Tongue (tissue), 1 donor: ENCODE measurements at regions not wholly inside any gene's neighbourhood (a gene's known extent, or its start where the extent isn't known, plus 50 kb on each side); places are given as distances from the start of the nearest gene placed in this dataset.
A peak's percentile ranks its signal among the peaks of the same experiment; 100 is the strongest.

Experiments used
- DNase-seq: peaks from one replicate; pipeline ENCODE4 v3.0.0-alpha.2; 2015

DNA sequence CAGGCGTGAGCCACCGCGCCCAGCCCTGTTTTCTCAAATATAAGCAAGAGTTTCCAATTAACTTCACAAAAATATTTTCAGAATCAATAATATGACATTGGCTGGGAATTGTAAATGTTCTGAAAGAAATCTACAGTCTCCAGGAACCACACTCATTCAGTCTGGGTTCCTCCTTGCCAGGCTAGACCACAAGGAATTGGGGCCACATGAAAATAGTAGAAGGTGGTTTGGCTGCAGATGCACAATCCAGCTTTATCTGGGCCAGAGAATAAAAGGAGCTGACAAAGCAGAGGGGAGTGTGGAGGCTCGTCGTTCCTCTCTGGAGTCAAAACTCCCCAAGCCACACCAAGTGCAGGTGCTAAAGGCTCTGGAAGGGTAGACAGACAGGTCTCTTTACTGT lies 92.0 kb upstream of the OSMR start:
- DNase-seq = no peak

DNA sequence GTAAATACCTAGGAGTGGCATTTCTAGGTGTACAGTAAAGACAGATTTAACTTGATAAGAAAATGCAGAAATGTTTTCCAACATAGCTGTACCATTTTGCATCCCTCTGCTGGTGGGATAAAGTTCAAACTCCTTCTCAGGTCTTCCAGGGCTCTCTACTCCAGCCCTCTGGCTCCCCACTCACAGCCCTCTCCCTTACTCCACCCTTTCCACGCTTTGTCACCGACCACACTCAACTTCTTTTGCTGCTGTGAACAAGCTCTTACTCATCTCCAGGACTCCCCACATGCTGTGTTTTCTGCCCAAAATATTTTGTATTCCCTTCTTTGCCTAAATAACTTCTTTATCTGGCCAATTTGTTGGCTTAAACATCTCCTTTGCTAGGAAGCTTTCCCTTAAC lies 90.6 kb upstream of the OSMR start:
- no peak for DNase-seq

DNA sequence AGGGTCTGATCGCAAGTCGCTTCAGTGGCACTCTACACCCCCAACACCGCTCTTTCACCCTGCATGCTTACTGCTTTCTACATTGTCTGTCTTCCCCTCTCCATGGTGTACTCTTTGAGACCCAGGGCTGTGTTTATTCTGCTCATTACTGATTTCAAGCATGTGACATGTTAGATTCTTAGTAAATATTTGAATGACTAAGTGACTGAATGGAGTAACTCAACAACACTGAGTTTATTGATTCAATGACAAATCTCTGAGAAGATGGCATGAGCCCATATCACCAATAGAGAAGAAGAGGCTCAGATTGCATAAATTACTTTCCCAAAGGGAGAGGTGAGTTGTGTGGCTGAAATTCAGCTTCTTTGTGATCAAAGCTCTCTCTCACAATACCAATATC lies 89.7 kb upstream of the OSMR start:
- no peak for DNase-seq

DNA sequence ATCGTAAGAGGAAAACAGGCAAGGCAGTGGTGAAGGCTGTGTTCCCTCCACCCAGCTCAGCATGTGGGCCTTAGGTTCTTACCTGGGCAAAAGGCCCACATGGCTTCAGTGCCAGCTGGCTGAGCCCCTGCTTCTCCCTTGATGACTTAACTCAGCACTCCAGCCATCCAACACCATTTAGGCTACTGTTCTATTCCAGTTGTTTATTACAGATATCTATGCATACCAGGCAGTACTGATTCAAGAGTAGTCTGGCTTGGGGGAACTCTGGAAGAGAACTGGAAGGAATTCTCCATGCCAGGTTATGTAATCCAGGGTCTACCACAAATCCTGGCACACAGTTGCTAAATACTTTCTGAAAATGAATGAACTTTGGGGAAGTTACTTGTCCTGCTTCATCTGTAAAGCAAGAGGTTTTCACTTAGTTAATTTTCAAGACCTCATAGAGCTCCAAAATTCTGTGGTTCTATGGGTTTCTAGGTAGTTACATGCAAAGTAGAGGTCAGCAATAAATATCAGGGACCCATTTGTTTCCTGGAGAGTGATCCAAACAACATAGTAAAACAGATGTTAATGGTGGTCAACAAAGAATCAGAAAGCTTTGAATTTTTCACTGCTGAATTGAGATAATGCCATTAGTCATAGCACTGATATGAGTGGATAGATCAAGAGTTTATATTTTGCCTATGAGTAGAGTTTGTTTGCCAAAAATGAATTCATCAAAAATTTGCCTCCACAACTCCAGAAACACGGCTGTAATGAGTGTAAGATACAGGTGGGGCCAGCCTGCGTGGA lies 88.2 kb upstream of the OSMR start:
- no peak for DNase-seq

DNA sequence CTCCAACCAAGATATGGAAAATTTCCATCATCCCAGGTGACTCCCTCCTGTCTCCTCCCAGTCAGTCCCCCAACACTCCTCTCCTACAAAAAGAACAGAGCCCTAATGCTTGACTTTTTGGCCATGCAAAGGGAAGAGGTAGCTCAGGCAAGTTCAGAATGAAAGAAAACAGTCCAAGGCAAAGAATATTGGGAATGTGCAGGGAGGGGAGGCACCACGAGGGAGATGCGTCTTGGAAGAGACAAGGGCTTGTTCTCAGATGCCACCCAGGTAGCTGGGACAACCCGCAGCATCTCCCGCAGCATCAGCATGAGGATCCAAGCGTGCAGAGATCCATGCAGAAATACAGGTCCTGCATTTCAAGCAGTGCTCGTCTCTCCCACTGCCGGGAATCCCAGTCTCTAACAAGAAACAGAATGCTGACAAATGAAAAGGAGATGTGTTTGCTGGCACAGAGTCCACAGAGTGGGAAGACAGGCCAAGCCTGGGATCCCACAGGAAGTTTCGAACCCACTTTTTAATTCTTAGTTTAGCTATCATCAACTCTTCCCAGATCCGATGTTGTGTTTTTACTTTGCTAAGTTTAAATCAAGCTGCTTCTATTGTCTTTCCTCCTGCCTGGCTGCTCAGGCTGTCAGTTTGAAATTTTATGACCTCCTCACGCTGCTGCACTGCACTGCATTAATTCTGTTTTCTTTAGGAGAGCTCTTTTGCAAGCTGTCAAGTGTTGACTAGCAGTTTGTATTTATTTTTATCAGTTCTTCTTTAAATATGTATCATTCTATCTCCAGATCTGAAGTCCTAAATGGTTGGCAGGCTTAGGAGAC lies 86.8 kb upstream of the OSMR start:
- peak; percentile 86 for DNase-seq

DNA sequence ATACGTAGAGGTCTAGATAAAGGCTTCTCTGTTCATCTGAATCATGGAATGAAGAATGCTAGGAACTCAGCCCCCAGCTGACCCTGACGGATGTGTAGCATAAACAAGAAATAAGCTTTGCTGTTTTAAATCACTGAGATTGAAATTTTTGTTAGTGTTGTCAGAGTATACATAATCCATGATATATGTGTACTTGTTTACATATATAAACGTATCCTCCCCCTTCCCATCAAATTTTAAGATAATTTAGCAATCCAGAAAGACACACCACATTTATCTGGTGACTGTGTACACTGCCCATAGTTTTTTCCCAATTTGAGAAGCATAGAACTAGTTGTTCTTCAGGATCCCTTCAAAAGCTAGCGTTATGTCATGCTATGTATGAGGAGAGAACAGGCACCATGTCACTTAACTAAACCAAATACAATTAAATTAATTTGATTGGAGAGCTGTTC lies 80.8 kb upstream of the OSMR start:
- DNase-seq = no peak

DNA sequence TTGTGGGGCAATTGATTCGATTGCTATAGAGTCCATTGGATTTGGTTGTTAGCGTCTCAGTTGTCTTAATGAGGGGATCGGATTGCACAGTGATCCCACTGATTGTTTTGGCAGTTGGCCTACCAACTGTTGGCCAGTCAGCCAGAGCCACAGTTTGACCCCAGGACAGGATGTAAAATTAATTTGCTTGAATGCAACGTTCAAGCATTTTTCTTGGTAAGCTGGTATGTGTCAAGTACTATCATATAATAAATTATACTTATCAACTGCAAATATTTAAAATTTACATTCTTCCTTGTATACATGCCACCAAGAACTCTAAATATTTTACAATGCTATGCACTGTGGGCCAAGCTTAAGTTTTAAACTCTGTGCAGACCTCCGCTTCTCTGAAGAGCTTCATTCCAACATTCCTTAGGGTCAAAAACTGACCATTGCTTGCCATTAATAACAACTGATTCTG lies 80.4 kb upstream of the OSMR start:
- no peak for DNase-seq

DNA sequence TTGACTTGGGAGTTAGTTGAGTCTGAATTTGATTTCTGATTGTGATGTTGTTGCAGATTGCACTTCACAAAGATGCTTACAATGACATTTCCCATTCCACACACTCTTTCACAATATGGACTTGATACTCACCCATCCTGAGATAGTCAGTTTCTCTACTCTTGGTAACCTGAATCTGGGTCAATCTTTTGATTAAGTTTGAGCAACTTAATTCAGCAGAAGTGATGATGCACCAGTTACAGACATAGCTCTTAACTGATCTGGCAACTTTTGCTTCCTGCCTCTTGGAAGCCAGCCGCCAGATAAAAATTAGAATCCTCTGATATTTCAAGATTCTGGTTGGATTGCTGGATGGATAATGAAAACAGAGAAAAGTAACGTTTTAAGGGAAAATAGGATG lies 79.7 kb upstream of the OSMR start:
- no peak for DNase-seq

DNA sequence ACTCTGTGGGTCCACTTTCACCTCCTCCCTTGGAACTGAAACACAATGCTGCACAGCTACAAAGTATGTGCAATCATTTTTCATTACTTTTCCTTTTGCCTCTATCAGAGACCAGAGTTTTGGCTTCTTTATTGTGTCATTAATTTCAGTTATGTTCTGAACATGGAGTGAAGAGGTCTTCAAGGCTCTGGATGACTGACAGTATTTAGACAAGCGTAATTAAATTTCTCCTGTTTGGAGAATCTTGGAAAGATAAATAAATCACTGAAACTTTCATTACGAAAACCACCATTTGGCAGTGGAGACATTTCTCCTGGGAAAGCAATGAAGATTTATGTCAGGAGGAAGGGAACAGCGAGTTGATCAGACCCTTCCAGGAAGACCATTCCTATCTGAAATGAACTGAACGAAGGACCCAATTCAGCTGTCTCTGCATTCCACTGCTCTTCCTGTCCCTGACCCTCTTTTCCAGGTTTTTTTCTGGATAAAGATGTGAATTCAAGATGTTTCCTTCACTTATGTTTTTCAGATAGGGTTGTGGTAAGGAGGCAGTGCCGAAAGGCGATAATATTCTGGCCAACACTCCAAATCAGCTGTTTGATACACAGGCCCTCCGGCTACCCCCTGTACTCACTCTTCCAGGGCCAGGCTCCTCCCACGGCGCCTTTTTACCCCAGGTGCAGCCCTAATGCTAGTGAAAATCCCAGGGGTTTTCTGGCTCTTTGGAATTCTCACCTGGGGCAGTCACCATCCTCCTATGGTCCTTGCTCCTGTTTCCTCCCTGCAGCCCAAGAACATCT lies 77.2 kb upstream of the OSMR start:
- no peak for DNase-seq

DNA sequence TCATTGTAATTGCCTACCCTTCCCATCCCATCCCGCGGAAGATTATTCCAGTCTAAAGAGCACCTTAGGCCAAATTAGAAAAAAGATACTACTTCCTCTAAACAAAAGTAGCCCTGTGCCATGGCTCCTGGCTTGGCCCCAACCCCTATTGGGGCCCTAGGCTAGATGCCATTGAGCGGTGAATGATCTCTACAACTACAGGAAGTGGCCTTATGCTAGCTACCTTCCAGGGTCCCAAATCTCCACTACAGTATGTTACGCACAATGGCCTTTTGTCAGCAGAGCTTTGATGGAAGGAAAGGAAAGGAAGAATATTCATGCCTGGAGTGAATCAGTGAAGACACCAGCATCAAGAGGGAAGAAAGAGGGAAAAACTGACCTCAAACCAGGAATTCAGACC lies 73.3 kb upstream of the OSMR start:
- DNase-seq = no peak

DNA sequence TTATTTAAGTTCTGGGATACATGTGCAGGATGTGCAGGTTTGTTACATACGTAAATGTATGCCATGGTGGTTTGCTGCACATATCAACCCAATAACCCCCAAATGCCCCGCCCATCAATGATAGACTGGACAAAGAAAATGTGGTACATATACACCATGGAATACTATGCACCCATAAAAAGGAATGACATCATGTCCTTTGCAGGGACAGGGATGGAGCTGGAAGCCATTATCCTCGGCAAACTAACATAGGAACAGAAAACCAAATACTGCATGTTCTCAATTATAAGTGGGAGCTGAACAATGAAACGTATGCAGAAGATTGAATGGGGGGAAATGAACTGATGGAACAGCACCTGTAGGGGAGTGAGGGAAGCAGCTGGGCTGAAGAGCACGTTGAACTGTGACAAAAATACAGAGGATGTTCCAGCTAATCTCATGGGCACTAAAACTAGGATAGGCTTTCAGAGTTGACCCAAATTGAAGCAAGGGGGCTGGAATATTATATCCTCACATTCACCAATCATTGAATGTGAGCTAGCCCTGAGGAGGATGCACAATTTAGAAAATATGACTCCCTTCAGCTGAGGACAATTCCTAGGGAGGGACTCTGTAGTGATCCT lies 70.5 kb upstream of the OSMR start:
- no peak for DNase-seq

DNA sequence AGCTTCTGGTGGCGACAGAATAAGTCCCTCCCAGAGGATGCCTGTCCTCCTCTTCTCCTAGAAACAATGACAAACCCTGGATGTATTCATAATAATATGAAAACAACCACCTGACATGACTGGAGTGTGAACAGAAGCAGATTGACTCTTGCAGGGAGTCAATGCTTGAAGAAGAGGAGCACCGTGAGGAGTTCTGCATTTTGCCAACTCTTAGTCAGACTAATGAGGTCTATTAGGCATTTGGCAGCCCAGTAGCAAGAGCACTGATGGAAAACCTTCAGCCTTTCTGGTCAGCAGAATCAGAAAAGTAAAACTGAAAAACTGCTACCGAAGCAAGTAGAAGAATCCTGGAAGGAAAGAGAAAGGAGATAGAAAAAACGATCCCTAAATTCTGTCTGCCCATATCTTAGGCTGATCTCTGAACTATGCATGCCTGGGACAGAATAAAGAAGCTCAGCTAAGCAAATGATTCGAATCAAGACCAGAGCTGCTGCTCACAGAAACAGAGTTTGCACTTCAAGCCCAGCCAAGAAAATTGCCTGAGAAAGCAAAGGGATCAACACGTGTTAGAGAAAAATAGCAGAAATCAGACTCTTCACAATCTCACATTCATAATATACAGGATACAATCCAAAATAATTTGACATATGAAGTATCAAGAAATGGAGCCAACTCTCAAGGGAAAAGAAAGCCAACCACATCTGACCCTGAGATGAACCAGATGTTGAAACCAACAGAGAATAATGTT lies 69.5 kb upstream of the OSMR start:
- DNase-seq = peak; percentile 46

DNA sequence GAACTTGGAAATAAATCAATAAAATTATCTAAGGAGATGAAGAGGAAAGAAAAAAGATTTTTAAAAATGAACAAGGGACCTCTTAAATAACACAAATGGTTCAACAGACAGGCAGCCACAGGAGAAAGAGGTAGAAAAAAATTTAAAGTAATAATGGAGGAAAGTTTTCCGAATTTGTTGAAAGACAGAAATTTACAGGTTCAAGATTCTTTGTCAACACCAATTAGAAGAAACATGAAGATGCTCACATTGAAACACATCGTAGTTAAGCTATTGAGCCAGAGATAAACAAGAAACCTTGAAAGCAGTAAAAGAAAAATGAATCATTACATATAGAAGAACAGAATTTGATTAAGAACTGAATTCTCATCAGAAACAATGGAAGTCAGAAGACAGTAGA lies 68.7 kb upstream of the OSMR start:
- DNase-seq = no peak

DNA sequence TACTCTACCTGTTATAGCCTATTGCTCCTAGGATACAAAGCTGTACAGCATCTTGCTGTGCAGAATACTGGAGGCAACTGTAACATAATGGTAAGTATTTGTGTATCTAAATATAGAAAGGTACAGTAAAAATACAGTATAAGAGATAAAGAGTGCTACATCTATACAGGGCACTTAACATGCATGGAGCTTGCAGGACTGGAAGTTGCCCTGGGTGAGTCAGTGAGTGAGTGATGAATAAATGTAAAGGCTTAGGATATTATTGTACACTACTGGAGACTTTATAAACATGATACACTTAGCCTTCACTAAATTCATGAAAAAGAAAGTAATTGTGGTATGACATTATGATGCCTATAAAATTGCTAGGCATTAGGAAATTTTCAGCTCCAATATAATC lies 65.5 kb upstream of the OSMR start:
- DNase-seq = no peak

DNA sequence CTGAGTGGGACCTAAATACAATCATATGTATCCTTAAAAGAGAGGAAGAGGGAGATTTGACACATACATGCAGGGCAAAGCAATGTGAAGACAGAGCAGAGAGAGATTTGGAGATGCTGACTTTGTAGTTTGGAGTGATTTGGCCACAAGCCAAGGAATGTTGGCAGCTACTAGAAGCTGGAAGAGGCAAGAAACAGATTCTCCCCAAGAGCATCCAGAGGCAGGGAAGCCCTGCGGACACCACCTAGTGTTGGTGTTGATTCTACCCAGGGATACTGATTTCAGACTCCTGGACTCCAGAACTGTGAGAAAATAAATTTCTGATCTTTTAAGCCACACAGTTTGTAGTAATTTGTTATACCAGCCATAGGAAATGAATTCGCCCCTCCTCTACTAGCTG lies 64.9 kb upstream of the OSMR start:
- peak; percentile 76 for DNase-seq

DNA sequence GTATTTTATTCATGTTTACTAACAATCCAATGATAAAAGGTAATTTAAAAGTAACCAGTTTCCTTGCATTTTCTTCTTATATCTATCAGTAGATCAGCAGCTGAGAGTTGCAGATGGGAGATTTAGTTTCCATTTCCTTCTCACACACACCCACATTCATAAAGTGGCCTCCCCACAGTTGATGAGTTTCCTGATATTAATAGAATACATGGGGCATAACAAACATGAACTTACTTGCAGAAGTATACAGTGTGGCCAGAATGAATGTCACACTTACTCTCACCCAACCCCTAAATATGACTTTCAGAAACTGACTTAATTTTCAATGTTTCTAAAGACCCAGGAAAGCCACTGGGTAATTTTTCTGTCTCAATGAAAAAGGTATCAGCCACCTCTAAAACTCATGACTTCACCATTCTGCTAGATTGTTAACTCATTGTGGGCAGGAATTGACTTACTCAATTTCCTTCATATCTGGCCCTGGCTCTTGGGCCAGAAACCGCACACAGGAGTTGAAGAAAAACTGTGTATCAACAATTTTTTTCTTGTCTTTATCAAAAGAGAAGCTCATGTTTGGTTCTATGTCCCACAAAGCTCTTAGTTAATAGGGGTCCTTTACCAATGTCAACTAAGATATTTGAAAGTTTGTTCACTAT lies 63.5 kb upstream of the OSMR start:
- no peak for DNase-seq

DNA sequence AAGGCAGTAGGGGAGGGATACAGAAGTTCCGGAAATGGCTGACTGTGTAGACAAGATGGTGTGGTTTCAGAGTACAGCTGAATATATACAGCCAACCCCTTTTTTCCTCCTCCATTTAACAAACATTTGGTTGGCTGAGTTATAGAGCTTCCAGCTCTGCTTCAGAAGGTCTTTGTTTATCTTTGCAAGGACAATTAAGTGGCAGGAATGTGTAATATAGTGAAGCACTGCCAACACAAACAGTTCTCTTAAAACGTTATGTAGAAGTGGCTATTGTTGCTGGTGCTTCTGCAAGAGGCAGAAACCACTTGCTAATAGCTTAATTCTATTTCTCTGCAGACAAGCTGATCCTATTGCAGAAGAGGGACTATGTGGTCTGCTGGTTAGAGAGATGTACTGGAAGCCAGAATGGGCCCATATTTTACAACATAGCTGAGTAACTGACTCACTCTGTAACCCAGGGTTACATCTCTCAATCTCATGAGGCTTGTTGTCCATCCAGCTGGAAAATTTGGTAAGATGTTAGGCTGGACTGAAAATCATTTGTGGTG lies 62.7 kb upstream of the OSMR start:
- DNase-seq = peak; percentile 49

DNA sequence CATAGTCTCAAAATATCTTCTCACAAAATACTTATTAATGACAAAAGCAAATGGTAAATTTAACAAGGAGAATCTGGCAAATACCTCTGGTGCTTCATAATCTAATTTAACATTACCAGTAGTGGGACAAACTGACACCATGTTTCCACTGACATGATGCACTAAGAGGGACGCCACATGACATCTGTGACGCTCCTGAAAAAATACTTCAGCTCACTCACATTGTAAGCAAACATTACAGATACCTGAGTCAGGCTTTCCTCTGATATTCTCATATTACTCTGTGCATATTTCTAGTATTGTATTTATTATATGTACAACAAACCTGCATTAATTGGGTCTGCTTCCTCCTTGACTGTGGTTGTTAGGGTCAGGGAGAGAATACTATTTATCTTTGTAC lies 56.7 kb upstream of the OSMR start:
- no peak for DNase-seq

DNA sequence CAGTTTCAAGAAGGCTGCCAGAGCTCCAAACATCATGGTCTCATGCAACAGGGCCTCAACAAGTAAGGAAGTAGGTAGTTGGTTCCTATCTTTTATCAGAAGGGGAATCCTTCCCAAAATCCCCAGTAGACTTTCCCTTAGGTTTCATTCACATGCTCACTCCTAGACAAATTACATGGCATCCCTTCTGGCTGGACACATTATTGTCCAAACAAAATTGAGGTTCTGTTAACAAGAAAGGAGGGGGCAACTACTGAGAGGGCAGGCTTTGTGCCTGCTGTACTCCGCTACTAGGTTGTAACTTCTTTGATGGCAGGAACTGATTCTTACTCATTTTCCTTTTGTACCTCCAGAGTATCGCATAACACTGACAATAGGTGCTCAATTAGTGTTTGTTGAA lies 56.0 kb upstream of the OSMR start:
- no peak for DNase-seq

DNA sequence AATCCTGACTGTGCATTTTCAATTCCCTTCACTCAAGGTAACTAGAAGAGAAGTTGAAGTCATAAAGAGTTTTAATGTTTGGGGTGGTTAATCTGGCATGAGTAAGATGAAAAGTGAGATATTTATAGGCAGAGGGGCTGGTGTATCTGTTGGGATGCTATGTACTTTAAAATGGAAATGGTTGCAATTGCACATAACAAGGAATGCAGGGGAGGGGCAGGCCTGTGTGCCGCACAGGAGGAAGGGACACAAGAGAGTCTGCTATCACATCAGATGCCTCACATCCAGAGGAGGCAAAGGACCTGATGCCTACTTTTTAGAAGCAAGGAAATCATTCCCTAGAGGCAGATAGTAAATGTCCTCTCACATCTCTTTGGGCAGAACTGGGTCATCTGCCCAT lies 55.5 kb upstream of the OSMR start:
- DNase-seq = no peak

DNA sequence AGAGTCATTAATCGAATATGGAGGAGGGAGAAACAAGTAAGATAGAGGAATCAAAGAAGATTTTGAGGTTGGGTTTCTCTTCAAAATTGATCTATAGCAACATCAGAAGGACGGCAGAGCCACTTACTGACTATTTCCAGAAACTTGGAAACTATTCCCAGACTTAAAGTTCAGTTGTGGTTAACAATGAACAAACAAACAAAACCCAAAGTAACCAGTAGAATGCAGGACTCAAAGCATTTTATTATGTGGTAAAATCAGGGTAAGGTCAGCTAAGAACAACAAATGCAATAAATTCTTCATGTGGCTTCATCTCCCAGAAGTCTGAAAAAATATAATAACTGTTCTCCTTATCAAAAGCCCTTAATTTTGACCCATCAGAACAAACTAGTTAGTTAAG lies 54.9 kb upstream of the OSMR start:
- DNase-seq = no peak
